Stromal cell of bone marrow (primary cell): ENCODE measurements at regions not wholly inside any gene's neighbourhood (a gene's known extent, or its start where the extent isn't known, plus 50 kb on each side); places are given as distances from the start of the nearest gene placed in this dataset.
"Not testable (repeated sequence)": the region's sequence is repeated elsewhere in the genome, so short reads cannot be mapped to it uniquely, and the experiment has no call there.

Source experiments
- DNase-seq: peaks from one replicate; pipeline ENCODE4 v3.0.0-alpha.2; 2012; ENCODE audit warnings: low read depth

DNA sequence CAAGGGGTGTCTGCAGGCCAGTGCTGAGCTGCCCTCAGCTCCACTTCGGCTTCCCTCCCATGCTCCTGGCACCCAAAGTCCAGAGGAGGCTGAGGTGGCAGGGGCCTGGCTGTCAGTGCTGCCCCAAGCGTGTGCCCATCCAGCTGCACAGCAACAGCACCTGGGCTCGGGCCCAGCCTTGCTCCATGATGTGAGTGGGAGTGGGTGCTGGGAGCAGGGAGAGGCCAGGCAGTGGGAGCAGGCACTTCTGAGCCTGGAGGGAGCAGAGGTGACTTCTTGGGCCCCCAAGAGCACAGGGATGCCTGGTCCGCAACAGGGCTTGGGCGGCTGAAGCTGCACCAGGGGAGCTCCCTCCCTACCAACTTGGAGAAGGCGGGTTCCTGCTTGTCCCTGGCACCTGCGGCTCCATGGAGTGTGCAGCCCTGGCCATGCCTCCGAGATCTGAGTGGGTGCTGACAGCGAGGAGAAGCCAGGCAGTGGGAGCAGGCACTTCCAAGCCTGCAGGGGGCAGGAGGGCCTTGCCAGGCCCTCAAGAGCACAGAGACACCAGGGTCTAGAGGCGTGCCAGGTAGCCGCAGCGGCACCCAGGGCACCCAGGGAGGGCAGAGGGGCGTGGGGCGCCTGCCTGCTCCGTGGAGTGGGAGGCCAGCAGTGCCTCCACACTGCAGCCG, 366.7 kb upstream of the SGO1 start:
- DNase-seq = no peak

DNA sequence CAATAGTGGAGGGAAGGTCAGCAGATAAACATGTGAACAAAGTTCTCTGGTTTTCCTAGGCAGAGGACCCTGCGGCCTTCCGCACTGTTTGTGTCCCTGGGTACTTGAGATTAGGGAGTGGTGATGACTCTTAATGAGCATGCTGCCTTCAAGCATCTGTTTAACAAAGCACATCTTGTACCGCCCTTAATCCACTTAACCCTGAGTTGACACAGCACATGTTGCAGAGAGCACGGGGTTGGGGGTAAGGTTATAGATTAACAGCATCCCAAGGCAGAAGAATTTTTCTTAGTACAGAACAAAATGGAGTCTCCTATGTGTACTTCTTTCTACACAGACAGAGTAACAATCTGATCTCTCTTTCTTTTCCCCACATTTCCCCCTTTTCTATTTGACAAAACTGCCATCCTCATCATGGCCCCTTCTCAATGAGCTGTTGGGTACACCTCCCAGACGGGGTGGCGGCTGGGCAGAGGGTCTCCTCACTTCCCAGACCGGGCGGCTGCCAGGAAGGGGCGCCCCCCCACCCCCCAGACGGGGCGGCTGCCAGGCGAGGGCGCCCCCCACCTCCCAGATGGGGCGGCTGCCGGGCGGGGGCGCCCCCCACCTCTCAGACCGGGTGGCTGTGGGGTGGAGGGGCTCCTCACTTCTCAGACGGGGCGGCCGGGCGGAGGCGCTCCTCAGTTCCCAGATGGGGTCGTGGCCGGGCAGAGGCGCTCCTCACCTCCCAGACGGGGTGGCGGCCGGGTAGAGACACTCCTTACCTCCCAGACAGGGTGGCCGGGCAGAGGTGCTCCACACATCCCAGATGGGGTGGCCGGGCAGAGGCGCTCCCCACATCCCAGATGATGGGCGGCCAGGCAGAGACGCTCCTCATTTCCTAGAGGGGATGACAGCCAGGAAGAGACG, 361.6 kb upstream of the SGO1 start:
- not testable (repeated sequence) for DNase-seq

- no peak for DNase-seq
Observed at GRCh38 chr3:20546636-20547035, 360.6 kb upstream of the SGO1 start.

DNA sequence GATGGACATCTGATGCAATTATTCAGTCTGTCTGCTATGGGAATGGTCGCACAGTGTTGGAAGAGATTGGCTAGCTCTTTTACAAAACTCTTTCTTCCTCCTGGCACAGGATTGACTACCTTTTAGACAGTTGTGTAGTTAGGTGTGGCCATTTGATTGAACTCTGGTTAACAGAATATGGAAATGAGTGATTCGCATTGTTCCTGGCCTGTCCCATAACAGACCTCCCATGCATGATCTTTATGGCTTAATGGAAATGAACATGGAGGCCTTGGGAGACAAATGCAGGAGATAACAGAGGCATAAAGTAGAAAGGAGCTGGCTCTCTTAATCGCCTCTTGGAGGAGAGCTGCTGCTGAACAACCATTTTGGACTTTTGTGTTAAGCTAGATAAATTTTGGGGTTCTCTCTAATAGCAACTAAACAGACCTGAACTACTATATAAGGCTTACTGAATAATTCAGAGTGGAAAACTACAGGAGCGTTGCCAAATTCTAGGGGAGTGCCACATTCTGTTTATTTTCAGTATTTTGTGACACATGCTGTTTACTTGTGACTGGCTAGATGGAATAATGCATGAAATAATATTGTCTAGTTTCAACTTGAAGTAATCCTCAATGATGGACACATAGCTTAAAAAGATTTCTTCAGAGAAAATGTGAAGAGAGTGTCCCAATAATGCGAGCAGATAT, 357.7 kb upstream of the SGO1 start:
- no peak for DNase-seq

DNA sequence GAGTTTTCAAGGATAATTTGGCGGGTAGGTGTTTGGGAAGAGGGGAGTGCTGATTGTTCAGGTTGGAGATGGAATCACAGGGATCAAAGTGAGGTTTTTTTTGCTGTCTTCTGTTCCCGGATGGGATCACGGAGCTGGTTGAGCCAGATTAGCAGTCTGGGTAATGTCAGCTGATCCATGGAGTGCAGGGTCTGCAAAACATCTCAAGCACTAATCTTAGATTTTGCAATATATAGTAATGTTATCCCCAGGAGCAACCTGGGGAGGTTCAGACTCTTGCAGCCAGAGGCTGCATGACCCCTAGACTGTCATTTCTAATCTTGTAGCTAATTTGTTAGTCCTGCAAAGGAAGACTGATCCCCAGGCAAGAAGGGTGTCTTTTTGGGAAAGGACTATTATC, 354.1 kb upstream of the SGO1 start:
- DNase-seq = no peak

GRCh38 chr3:20539666-20540065, 353.7 kb upstream of the SGO1 start:
- DNase-seq = no peak

DNA sequence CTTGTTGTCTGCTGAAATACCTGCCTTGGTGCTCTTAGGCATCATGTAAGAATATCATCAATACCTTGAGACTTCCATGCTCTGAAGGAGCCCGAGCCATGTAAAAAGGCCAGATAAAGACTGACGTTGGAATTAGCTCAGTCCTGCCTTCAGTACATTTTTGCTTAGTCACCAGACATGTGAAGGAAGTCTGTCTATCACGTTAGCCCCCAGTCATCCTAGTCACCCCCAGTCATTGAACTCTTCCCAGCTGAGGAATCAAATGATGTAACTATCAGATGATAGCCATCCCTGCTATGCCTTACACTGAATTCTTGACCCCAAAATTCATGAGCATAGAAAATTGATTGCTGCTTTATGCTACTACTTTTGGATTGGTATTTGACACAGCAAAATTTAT, 351.2 kb upstream of the SGO1 start:
- DNase-seq = no peak

- no peak for DNase-seq
Observed at GRCh38 chr3:20529911-20530310, 343.9 kb upstream of the SGO1 start.

DNA sequence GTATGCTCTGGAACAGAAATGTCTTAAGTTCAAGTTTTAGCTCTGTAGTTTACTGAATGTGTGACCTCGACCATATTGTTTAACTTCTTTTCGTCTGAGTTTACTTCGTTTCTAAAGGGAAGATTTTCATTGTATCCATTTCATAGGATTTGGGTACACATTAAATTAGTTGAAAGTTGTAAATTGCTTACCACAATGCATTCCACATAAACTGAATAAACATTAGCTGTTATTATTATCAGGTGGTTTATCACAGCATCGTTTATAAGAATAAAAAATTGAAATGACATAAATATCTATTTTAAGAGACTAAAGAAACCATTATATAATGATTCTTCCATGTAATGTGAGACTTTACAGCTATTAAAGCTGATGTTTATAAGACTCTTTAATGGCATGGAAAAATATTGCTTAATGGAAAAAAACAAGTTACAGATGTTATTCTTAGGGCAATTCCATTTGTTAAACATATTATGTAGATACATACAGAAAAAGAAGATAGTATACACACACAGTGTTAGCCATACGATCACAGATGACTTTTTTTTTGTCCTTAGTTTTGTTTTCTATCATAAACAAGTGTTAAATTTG, 342.3 kb upstream of the SGO1 start:
- no peak for DNase-seq

DNA sequence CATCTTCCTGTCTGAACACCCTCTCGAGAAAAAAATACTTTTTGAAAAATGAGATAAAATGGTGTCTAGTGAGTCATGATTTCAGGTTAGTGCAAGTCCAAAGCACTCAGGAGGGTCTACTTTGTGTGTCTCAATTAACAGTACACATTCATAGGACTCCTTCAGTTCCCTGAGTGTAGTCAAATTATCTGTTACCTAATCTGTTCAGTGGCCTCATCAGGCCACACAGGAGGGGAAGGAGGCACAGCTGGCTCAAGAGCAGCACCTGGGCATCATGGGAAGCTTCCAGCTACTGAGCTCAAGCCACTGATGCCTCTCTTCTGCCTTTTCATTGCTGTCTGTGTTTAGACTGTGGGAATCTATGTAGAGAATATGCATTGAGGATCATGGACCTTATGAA, 341.4 kb upstream of the SGO1 start:
- DNase-seq = no peak

DNA sequence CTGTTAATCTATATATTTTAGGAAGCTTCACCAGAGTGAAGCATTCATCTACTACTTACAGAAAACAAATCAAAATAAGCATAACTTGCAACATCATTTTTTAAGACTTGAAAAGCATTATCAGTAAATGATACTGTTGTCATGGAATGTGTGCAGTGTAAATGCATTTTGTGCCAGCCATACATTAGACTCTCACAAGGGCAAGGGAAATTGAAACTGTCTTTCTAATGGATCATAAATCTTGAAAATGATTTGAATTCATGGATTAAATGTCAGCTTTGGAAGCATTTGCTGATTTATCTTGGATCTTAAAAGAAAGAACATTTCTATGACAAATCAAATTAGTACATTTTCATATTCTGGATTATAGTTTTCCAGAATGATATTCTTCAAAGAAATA, 338.3 kb upstream of the SGO1 start:
- no peak for DNase-seq

DNA sequence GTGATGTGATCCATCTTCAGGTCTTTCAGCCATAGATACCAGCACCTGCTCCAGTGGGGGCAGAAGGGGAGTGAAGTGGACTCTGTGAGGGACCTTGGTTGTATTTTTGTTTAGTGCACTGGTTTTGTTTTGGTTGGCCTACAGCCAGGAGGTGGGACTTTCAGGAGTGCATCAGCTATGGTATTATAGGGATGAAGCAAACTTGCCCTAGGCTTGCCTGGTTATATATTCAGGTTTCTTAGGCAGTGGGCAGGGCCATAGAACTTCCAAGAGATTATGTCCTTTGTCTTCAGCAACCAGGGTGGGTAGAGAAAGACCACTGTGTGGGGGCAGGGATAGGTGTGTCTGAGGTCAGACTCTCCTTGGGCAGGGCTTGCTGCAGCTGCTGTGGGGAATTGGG, 337.3 kb upstream of the SGO1 start:
- DNase-seq = no peak

DNA sequence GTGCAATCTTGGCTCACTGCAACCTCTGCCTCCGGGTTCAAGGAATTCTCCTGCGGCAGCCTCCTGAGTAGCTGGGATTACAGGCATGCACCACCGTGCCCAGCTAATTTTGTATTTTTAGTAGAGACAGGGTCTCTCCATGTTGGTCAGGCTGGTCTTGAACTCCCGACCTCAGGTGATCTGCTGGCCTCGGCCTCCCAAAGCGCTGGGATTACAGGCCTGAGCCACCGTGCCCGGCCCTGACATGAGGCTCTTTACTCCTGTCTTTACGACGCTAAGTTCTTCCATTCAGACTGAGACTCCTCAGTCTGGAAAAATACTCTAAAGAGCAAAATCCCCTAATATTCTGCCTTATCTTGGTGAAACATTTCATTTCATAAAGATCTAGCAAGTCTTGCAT, 331.3 kb upstream of the SGO1 start:
- DNase-seq = not testable (repeated sequence)

DNA sequence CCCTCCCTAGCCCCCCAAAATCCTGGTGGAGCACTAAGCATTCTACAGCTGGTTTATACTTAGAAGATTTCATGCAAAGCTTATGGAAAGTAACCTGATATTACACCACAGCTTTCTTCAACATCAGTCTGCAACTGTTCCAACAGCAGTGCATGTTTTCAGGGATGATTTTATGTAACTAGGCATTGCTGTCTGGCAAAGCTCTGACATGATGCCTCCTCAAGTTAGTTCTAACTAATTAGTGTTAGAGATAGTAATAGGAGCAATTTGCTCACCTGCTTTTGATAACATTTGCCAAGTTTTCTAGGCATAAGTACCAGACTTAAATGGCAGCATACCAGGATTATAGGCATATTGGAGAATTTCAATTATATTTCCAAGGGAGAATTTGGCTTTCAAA, 330.3 kb upstream of the SGO1 start:
- DNase-seq = no peak

DNA sequence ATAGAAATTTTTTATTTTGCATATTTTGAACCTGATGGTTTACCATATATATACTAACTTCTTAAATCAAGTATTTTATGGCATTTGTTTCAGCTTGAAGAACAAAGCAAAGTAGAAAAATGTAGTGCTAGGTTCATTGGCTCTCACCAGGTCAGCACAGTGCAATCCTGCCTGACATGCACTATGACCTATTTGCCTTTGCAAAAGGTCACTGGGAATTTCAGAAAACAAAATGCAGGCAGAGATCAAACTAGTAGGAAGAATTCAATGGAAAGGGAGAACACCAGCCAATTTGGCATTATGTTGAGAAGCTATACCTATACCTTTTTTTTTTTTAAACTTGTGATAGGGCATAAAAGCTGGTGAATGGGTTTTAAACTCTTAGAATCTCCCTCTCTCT, 329.8 kb upstream of the SGO1 start:
- DNase-seq = no peak

- DNase-seq = peak; percentile 52
Observed at GRCh38 chr3:20511863-20512505, 326.0 kb upstream of the SGO1 start.

DNA sequence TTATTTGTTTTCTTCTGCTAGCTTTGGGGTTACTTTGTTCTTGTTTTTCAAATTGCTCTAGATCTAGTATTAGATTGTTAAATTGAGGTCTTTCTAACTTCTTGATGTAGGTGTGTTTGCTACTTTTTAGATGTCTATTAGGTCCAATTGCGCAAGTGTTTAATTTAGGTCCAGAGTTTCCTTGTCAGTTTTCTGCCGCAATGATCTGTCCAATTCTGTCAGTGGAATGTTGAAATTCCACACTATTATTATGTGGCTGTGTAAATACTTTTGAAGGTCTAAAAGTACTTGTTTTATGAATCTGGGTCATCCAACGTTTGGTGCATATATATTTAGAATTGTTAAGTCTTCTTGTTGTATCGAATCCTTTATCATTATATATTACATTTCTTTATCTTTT, 324.4 kb upstream of the SGO1 start:
- no peak for DNase-seq

DNA sequence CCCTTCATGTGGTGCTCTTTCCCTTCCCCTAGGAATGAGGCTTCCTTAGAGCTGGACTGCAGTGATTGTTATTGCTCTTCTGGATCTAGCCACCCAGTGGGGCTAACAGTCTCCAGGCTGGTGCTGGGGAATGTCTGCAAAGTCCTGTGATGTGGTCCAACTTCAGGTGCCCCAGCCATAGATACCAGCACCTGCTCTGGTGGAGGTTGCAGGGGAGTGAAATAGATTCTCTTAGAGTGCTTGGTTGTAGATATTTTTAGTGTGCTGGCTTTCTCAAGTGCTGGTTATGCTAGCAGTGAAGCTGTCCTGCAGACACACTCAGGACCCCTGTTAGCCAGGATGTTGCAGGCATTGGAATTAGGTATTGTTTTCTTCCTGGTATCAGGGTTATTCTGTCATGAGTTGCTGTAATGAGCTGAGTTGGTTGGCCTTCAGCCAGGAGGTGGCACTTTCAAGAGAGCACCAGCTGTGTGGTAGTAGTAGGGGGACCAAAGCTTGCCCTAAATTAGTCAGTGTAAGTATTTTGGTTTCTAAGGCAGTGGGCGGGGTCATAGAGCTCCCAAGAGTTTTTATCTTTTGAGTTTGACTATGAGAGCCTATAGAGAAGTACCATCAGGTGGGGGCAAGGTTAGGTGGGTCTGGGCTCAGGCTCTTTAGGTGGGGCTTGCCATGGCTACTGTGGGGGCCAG, 317.5 kb upstream of the SGO1 start:
- no peak for DNase-seq

DNA sequence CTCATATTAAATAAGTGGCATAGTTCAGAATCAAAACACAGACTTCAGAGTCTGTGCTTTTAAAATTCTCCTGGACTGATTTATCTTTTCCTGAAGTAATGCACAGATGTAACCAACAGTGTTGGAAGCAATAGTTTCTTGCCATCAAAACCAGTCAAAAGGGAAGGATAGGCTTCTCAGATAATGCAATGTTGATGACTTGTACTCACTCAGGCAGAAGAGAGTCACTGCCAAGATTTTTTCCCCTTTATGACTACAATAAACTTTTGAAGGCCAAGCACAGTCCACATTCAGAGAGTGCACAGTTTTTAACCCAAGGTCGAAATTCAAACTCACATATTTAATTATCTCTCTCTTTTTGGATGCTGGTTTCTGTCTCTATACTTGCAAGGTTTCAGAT, 305.0 kb upstream of the SGO1 start:
- no peak for DNase-seq

- no peak for DNase-seq
Observed at GRCh38 chr3:20488151-20488550, 302.1 kb upstream of the SGO1 start.

GRCh38 chr3:20484126-20484525, 298.1 kb upstream of the SGO1 start:
- no peak for DNase-seq

DNA sequence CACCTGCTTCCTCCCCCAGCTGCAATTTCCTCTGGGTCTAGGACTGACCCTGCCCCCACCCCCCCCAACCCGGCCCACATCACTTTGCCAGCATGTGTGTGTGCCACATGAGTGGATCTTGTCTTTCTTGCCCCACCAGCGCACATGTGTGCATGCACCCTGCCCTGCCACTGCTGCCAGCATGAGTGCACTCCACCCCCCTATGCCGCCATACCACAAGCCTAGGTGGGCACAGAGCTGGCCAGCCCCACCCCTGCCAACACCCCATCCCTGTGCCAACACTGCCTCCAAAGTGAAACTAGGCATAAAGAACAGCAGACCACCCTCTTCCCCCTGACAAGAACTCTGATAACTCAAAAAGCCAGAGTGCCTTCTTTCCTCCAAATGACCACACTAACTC, 296.3 kb upstream of the SGO1 start:
- DNase-seq = no peak
